ENCODE measurements at regions not wholly inside any gene's neighbourhood (a gene's known extent, or its start where the extent isn't known, plus 50 kb on each side); places are given as distances from the start of the nearest gene placed in this dataset.

DNA sequence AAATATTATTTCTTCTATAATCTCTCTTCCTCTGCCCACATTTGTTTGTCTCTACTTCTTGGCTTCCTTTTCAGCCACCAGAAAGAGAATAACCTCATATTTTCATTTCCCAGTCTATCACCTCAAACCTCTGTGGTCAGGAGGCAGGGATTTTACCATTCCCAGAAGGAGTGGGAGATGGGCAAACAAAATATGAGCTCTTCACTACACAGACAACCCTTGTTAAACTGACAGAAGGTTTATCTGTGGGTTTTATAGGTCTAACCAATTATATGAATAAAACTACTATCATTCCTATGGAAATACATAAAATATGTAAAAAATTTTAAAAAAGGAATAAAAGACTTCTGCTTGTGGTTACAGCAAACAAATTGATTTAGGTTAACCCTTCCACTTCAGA lies 160.0 kb upstream of the TRPC6 start:
- no peaks in the 10 kb centered on the region for H3K9me3 ChIP-seq (replicated peaks; ENCODE audit: control insufficient read depth, insufficient read depth, low read length)
- no peak overlapping the region for H3K9ac ChIP-seq (replicated peaks; ENCODE audit: extremely low read depth, insufficient read depth, low read length)
- intact Hi-C loops (cut with micrococcal nuclease) (no loop called here), dilution Hi-C loops (cut with MboI; ENCODE audit: extremely low pct_ligation_motif_present, low sequenced_read_pairs) (no loop called here)
- no peaks in the 10 kb centered on the region for H3K4me1 ChIP-seq (ENCODE audit: control insufficient read depth, extremely low read depth, insufficient read depth, low read length)
- no peaks in the 10 kb centered on the region for H3K36me3 ChIP-seq (ENCODE audit: control insufficient read depth in 2 of 2, extremely low read depth in 1 of 2, insufficient read depth in 2 of 2, low read length in 2 of 2)
- no peak overlapping the region for H3K4me2 ChIP-seq (ENCODE audit: insufficient read depth, low read length)
- no peaks in the 10 kb centered on the region for H3K9me1 ChIP-seq (replicated peaks; ENCODE audit: control insufficient read depth, extremely low read depth, insufficient read depth, low read length)
- H3K4me3 ChIP-seq (replicated peaks in 1 of 3; ENCODE audit: insufficient read depth in 1 of 3, low read depth in 1 of 3, low read length in 3 of 3), result no peak overlapping the region
- FAIRE-seq, result no peak
- no peak overlapping the region for H3K27ac ChIP-seq (ENCODE audit: insufficient read depth, low read depth, low read length)
- peaks cover 0 to 3% of the 10 kb centered on the region in 2 experiments for H3K27me3 ChIP-seq (ENCODE audit: control insufficient read depth in 2 of 2, insufficient read depth in 2 of 2, low read length in 2 of 2)
- H2AFZ ChIP-seq (ENCODE audit: low read depth, low read length), result no peak overlapping the region
- no TSS peak for BruUV-seq (replicated peaks)
- no peak for DNase-seq (ENCODE audit: low read depth, low spot score)
- ChIA-PET CTCF (no interaction called here), POLR2A (no interaction called here)
- TF ChIP-seq POLR2A (IDR thresholded peaks at IDR 0.05; ENCODE audit: low read depth, low read length) (no peak), EZH2 (IDR thresholded peaks at IDR 0.05; ENCODE audit: borderline replicate concordance, low read depth, low read length, severe bottlenecking) (no peak), GATA2 (IDR thresholded peaks at IDR 0.05; ENCODE audit: insufficient read depth, insufficient read length, low read depth, low read length) (no peak), MYC (IDR thresholded peaks at IDR 0.05; ENCODE audit: low read depth, low read length) (no peak), JUN (IDR thresholded peaks at IDR 0.05; ENCODE audit: borderline replicate concordance, insufficient read depth, insufficient read length, low read depth) (no peak)
- TF ChIP-seq, protein P1, sequence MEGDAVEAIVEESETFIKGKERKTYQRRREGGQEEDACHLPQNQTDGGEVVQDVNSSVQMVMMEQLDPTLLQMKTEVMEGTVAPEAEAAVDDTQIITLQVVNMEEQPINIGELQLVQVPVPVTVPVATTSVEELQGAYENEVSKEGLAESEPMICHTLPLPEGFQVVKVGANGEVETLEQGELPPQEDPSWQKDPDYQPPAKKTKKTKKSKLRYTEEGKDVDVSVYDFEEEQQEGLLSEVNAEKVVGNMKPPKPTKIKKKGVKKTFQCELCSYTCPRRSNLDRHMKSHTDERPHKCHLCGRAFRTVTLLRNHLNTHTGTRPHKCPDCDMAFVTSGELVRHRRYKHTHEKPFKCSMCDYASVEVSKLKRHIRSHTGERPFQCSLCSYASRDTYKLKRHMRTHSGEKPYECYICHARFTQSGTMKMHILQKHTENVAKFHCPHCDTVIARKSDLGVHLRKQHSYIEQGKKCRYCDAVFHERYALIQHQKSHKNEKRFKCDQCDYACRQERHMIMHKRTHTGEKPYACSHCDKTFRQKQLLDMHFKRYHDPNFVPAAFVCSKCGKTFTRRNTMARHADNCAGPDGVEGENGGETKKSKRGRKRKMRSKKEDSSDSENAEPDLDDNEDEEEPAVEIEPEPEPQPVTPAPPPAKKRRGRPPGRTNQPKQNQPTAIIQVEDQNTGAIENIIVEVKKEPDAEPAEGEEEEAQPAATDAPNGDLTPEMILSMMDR (IDR thresholded peaks at IDR 0.05; ENCODE audit: extremely low read depth in 1 of 2, insufficient read depth in 1 of 2, low read depth in 1 of 2, low read length in 2 of 2), result no peak
- H4K20me1 ChIP-seq (replicated peaks; ENCODE audit: control insufficient read depth, extremely low read depth, insufficient read depth, low read length), result no peaks in the 10 kb centered on the region
- no peaks in the 10 kb centered on the region for H3K79me2 ChIP-seq (ENCODE audit: control insufficient read depth, insufficient read depth, low read length)

DNA sequence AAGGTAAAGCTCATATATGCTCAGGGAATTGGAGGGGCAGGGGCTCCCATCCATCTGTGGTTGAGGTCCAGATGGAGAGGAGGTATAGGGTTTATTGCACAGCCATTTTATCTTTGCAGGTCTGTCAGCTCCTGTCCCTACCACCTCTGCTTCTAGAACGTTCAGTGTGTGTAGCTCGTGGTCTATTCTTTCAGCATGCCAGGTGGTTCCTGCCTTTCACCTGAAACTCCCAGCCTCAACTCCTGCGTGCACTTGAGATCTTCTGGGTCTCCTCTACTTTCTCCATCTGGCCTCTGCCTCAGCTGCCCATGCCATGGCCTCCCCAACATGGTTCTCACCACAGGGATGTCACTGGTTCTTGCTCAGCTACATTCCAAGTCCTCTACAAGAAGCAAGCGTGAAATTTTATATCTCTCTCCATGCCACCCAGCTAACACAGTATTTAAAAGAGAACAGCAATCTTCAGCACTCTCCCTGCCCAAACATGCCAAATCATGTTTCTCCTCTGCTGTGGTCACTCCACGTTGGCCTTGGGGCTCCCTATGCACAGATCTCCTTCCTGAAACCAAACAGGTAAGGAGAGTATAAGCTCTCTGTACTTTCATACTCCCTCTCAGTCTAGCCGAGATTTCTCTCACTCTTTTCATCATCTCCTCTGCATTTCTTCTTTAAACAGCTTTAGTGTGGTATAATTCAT lies 157.8 kb upstream of the TRPC6 start:
- no peak for FAIRE-seq
- H3K9me1 ChIP-seq (replicated peaks; ENCODE audit: control insufficient read depth, extremely low read depth, insufficient read depth, low read length), result no peaks in the 10 kb centered on the region
- dilution Hi-C loops (cut with MboI; ENCODE audit: extremely low pct_ligation_motif_present, low sequenced_read_pairs), result no loop called here
- H2AFZ ChIP-seq (ENCODE audit: low read depth, low read length), result no peak overlapping the region
- H3K4me2 ChIP-seq (ENCODE audit: insufficient read depth, low read length), result no peak overlapping the region
- CTCF ChIA-PET, result no interaction called here
- H3K4me3 ChIP-seq (replicated peaks in 1 of 3; ENCODE audit: insufficient read depth in 1 of 3, low read depth in 1 of 3, low read length in 3 of 3), result no peak overlapping the region
- no peaks in the 10 kb centered on the region for H4K20me1 ChIP-seq (replicated peaks; ENCODE audit: control insufficient read depth, extremely low read depth, insufficient read depth, low read length)
- H3K9me3 ChIP-seq (replicated peaks; ENCODE audit: control insufficient read depth, insufficient read depth, low read length), result no peaks in the 10 kb centered on the region
- TF ChIP-seq EZH2 (IDR thresholded peaks at IDR 0.05; ENCODE audit: borderline replicate concordance, low read depth, low read length, severe bottlenecking) (no peak), FOS (IDR thresholded peaks at IDR 0.05; ENCODE audit: borderline replicate concordance, insufficient read depth, low read length) (no peak), GATA2 (IDR thresholded peaks at IDR 0.05; ENCODE audit: insufficient read depth, insufficient read length, low read depth, low read length) (no peak), POLR2A (IDR thresholded peaks at IDR 0.05; ENCODE audit: low read depth, low read length) (no peak), JUN (IDR thresholded peaks at IDR 0.05; ENCODE audit: borderline replicate concordance, insufficient read depth, insufficient read length, low read depth) (no peak), MYC (IDR thresholded peaks at IDR 0.05; ENCODE audit: low read depth, low read length) (no peak), POLR2AphosphoS5 (IDR thresholded peaks at IDR 0.05; ENCODE audit: insufficient read depth, low read depth, low read length) (no peak)
- TF ChIP-seq, protein P2, sequence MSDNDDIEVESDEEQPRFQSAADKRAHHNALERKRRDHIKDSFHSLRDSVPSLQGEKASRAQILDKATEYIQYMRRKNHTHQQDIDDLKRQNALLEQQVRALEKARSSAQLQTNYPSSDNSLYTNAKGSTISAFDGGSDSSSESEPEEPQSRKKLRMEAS (IDR thresholded peaks at IDR 0.05; ENCODE audit: insufficient read depth, insufficient read length), result no peak
- TF ChIP-seq, protein P1 (IDR thresholded peaks at IDR 0.05; ENCODE audit: extremely low read depth in 1 of 2, insufficient read depth in 1 of 2, low read depth in 1 of 2, low read length in 2 of 2), result no peak
- H3K9ac ChIP-seq (replicated peaks; ENCODE audit: extremely low read depth, insufficient read depth, low read length), result no peak overlapping the region
- no peaks in the 10 kb centered on the region for H3K4me1 ChIP-seq (ENCODE audit: control insufficient read depth, extremely low read depth, insufficient read depth, low read length)
- H3K27ac ChIP-seq (ENCODE audit: insufficient read depth, low read depth, low read length), result no peak overlapping the region
- intact Hi-C loops (cut with micrococcal nuclease), result no loop called here
- no peak for DNase-seq (ENCODE audit: low read depth, low spot score)
- BruUV-seq (replicated peaks), result no TSS peak
- no peaks in the 10 kb centered on the region for H3K36me3 ChIP-seq (ENCODE audit: control insufficient read depth in 2 of 2, extremely low read depth in 1 of 2, insufficient read depth in 2 of 2, low read length in 2 of 2)
- POLR2A ChIA-PET, result no interaction called here
- no peaks in the 10 kb centered on the region for H3K79me2 ChIP-seq (ENCODE audit: control insufficient read depth, insufficient read depth, low read length)
- H3K27me3 ChIP-seq (ENCODE audit: control insufficient read depth in 2 of 2, insufficient read depth in 2 of 2, low read length in 2 of 2), result no peaks in the 10 kb centered on the region

Data from endothelial cell of umbilical vein (primary cell).